NCI-H774 (cell line): ENCODE measurements at regions not wholly inside any gene's neighbourhood (a gene's known extent, or its start where the extent isn't known, plus 50 kb on each side); places are given as distances from the start of the nearest gene placed in this dataset.
A peak's percentile ranks its signal among the peaks of the same experiment; 100 is the strongest.

Experiments
- DNase-seq: peaks from one replicate; lab custom pipeline; 2025; lab: John Stamatoyannopoulos, UW

- DNase-seq = no peak
These were observed 607.4 kb downstream of the EFNB2 start for GRCh38 chr13:105928048-105928447.

DNA sequence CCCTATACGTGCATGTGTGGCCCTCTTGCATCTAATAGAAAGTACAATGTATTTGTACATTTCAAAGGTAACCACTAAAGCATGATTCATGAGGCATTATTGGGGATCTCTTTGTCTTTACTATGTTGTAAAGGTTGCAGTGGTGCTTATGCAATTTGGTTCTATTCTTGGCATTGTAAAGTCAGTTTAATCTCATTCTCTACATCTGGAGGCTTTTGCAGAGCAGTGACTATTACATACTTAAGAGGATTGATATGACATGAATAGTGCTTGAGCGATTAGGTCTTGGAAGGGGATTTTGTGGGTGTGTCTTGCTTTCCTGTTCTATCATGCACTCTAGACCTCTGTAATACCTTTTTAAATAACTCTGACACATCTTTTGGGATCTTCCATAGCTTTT, 610.0 kb downstream of the EFNB2 start:
- DNase-seq = no peak

DNA sequence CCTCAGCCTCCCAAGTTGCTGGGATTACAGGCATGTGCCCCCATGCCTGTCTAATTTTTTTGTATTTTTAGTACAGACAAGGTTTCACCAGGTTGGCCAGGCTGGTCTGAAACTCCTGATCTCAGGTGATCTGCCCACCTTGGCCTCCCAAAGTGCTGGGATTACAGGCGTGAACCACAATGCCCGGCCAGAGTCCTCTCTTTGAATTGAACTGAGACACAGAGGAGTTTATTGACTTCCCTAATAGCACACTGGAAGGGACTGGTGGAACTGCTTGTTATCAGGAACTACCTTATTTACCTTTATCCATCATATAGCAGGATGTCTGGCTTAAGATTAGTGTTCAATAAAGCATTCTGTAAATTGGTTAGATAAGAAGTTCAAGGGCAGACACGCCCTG, 613.8 kb downstream of the EFNB2 start:
- DNase-seq = no peak

DNA sequence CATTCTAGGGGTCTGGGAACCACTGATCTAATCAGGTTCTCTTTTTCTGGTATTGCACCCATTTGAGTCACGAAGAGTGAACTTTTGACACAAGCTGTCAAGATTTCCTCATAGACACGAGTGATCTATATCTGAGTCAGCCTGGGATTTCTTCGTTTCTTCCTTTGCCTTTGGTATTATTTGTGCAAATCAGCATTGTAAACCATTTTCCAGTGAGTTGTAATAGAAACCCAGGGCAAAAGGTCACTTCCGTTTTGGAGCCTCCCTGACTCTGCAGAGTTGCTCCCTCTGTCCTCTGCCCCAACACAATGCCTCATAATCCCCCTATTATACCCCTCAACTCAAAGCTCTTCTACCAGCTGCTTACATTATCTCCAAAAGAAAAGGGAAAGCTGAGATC, 615.1 kb downstream of the EFNB2 start:
- DNase-seq = no peak

GRCh38 chr13:105918842-105919741, 616.4 kb downstream of the EFNB2 start:
- peak; percentile 32 for DNase-seq

GRCh38 chr13:105915146-105915850, 620.2 kb downstream of the EFNB2 start:
- no peak for DNase-seq

DNA sequence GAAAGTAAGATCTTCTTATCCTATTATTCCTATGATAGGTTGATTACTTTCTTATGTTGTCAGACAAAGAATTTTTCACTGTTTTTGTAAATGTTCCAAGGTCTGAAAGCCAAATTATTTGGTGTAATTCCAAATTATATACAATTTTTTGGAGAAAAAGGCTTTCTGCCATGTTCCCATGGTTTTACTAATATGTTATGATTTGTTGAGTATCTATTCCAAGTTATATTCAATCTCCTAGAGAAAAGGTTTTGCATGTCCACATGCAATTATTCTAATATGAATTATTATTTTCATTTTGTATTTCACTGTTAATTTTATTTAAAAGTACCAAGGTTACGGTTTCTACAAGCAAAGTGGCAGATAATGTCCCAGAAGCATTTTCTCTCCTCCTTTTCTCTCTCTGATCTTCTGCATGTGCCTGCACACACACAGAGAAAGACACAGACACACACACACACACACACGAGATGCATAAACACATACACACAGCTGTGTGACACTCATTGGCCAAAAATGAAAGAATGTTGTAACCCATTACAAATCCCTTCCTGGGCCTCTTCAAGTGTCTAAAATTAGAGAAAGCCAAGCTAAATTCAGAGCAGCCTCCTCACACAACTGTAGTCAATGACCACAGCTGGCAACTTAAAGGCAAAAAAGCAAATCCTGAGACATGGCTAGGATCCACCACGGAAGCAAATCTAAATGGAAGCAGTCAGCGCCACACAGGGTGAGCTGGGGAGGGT, 621.0 kb downstream of the EFNB2 start:
- DNase-seq = no peak

DNA sequence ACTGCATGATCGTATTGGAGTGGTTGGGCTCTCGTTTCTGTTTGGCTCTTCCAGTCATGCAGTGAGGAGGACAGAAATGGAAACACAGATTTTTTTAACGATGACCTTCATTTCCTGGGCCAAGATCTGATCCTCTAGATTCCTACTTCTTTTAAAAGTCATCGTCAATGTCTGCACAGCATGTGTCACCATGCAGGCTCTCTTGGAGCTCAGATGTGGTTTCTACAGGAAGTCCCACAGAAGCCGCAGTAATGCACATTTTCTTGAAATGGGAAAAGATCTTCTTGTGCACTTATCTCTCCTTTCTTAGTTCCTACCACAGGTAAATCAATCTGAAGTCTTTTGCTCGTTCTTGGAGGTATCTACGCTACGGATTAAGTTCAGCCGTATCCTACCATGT, 626.9 kb downstream of the EFNB2 start:
- DNase-seq = no peak

- DNase-seq = no peak
These were observed 628.0 kb downstream of the EFNB2 start for GRCh38 chr13:105907319-105908019.

DNA sequence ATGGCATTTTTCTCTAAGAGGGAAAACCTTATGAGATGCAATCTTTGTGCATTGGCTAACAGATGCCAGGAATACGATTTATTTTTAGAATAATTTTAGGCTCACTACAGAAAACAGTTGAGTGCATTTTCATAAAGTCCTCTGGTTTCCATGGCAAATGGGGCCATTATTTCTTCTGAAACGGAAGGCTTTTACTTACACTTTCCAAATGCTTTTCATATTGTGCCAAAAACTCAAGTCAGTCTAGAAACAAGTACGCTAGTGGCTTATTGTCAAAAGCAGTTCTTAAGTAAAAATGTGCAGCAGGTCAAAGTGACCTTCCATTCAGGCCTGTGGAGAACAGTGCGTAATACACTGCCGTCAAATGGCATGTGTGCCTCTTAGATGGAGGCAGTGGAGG, 628.7 kb downstream of the EFNB2 start:
- DNase-seq = no peak

DNA sequence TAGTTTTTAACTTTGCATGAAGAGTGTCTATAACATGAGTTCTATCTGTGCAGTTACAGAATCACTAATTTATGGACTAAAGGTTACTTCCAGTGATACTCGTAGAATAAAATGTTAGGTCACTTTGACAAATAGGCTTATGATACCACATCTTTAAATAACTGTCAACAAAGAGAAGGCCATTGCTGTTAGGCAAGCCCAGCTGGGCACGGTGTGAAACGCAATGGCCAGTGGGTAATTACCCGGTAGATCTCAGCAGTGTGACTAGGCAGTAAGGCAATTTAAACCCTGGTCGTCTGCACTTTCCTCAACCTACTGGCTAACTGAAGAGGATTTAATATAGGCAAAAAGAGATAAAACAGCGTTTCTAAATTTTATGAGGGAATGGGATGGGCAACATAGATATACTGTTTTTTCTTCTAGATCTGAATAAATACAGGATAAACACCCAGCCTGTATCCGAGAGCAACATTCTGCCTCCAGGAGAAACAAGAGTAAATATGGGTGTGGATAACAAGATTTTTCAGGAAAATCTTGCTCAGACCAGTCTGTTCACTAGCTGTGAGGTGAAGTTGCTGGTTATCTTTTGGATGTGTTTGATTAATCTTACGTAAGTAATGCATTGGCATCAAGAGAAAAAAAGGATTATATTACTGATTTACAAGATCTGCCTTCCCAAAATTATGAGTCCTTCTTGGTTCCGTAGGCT, 631.3 kb downstream of the EFNB2 start:
- DNase-seq = no peak

DNA sequence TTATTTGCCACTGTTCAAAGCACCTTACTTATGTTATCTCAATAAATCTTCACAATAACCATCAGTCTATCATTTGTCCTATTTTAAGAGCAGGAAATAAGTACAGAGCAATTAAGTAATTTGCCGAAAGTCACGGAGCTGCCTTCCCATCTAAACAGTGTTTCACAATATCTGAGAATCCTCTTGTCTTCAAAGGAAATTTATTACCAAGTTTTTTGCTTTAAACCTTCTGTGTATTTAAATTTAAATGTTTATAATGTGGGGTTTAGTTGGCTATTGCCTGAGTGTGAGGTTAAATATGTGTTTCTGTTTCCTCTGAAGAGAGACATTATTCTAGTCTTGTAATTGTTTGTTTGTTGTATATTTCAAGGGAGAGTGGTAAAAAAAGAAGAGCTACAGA, 633.1 kb downstream of the EFNB2 start:
- peak; percentile 29 for DNase-seq

DNA sequence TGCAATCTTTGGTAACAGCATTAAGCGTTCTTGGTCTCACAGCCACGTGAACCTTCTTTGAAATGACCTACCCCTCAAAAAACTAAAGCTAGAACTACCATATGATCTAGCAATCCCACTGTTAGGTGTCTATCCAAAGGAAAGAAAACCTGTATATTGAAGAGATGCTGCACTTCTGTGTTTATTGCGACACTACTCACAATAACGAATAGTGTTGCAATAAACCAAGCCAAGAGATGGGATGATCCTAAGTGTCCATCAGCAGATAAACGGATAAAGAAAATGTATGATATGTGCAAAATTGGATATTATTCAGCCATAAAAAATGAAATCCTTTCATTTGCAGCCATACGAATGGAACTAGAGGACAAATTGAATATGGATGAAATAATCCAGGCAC, 637.9 kb downstream of the EFNB2 start:
- no peak for DNase-seq

DNA sequence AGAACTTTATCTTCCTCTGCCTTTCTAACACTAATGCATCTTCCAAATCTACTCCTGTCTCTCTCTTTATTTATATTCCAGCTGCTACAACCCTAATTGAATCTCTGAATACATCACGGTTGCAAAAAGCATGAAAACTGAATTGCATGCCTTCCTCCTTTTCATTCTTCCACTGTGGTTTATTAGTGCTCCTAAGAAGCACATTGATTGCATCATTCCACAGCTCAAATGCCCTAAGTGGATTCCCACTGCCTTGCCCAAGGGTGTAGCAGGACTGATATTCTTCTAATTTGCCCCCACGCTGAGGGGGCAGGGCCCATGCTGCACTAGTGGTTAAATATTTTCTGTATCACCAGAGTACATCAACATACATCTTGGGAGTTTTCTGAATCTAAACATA, 640.8 kb downstream of the EFNB2 start:
- DNase-seq = no peak

DNA sequence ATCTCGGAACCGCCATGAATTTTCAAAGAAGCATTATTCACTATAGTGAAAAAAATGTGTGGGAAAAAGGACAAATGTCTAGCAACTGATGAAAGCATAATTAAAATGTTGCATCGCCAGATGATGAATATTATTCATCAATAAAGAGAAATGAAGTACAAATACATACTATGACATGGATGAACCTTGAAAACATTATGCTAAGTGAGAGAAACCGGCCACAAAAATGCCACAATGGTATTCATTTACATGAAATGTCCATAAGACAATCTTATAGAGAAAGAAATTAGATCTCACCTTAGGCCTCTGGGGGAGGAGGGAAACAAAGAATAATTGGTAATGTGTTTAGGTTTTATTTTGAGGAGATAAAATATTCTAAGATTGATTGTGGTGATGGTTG, 645.0 kb downstream of the EFNB2 start:
- no peak for DNase-seq

GRCh38 chr13:105878119-105878700, 657.3 kb downstream of the EFNB2 start:
- no peak for DNase-seq

- DNase-seq = no peak
These were observed 660.6 kb downstream of the EFNB2 start for GRCh38 chr13:105874814-105875213.

- DNase-seq = no peak
These were observed 663.7 kb downstream of the EFNB2 start for GRCh38 chr13:105871768-105872167.

DNA sequence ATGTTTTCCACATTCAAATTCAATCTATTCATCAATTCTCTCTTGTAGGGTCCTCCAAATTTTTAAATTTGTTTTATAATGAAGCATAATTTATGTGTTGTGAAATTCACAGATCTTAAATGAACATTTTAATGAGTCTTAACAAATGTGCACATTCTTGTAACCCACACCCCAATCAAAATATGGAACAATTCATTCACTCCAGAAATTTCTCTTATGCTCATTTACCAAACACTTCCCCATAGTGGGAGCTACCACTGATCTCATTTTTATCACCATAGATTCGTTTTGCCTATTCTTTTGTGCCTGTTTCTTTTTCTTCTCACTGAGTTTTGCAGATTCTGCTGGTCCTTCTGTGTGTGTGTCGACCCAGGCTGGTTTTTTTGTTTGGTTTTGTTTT, 664.1 kb downstream of the EFNB2 start:
- no peak for DNase-seq

GRCh38 chr13:105863300-105863920, 672.1 kb downstream of the EFNB2 start:
- DNase-seq = no peak

DNA sequence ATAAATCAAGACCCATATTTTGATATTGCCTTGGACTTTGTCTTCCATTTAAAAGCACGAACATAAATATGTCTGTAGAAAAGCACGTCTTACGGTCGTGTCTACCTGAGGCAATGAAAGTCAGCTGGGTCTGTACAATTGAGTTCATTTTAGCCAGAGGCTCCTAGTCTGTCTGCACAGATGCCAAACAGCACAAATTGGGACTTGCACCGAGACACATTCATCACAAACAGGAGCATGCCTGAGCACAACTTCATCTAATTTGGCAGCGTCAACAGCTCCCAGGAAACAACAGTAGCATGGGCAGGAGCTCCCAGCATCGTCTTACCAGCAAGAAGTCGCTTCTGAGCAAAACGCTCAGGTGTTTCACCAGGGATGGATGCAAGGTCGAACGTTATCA, 687.0 kb downstream of the EFNB2 start:
- DNase-seq = no peak
